ENCODE measurements at regions not wholly inside any gene's neighbourhood (a gene's known extent, or its start where the extent isn't known, plus 50 kb on each side); places are given as distances from the start of the nearest gene placed in this dataset.

- ATAC-seq (ENCODE audit: insufficient read depth, low FRiP score) (no peak), DNase-seq (no peak)
- no peak for TF ChIP-seq CTCF (IDR thresholded peaks at IDR 0.05; ENCODE audit: control extremely low read depth, extremely low read depth)
- Histone ChIP-seq H3K4me1 (ENCODE audit: control insufficient read depth in 5 of 5, insufficient read depth in 5 of 5, low read length in 5 of 5) (no peaks in the 10 kb centered on the region), H3K9me3 (ENCODE audit: control insufficient read depth in 4 of 4, insufficient read depth in 3 of 4, low read length in 3 of 4) (peaks cover 0 to 3% (median 0%) of the 10 kb centered on the region in 4 donors), H3K27me3 (ENCODE audit: control insufficient read depth in 3 of 3, insufficient read depth in 3 of 3, low read length in 2 of 3) (no peaks in the 10 kb centered on the region), H3K4me3 (no peak overlapping the region), H3K9ac (ENCODE audit: insufficient read depth in 1 of 2, low read length in 2 of 2) (no peak overlapping the region), H3K27ac (ENCODE audit: low read depth in 1 of 2, low read length in 1 of 2) (no peak overlapping the region), H3K36me3 (ENCODE audit: control insufficient read depth in 4 of 4, insufficient read depth in 4 of 4, low read length in 4 of 4) (no peaks in the 10 kb centered on the region)
These were observed 309.5 kb upstream of the SLITRK3 start for GRCh38 chr3:165505657-165506056.

- no peaks in the 10 kb centered on the region for H3K36me3 ChIP-seq (ENCODE audit: control insufficient read depth in 4 of 4, insufficient read depth in 4 of 4, low read length in 4 of 4)
- no peaks in the 10 kb centered on the region for H3K27me3 ChIP-seq (ENCODE audit: control insufficient read depth in 3 of 3, insufficient read depth in 3 of 3, low read length in 2 of 3)
- peaks cover 0 to 3% (median 0%) of the 10 kb centered on the region in 4 donors for H3K9me3 ChIP-seq (ENCODE audit: control insufficient read depth in 4 of 4, insufficient read depth in 3 of 4, low read length in 3 of 4)
- WGBS, 2 donors, result 85 to 90% methylated on average over 1 of the region's 1 CpG
- no peaks in the 10 kb centered on the region for H3K4me1 ChIP-seq (ENCODE audit: control insufficient read depth in 5 of 5, insufficient read depth in 5 of 5, low read length in 5 of 5)
- ATAC-seq (ENCODE audit: insufficient read depth, low FRiP score) (no peak), DNase-seq (no peak)
- no peak for TF ChIP-seq CTCF (IDR thresholded peaks at IDR 0.05; ENCODE audit: control extremely low read depth, extremely low read depth)
- no peak overlapping the region for H3K4me3 ChIP-seq
- H3K27ac ChIP-seq (ENCODE audit: low read depth in 1 of 2, low read length in 1 of 2), result no peak overlapping the region
- no peak overlapping the region for H3K9ac ChIP-seq (ENCODE audit: insufficient read depth in 1 of 2, low read length in 2 of 2)
These were observed 308.4 kb upstream of the SLITRK3 start for GRCh38 chr3:165504554-165504953.

GRCh38 chr3:165503825-165504224 is 307.6 kb upstream of the SLITRK3 start:
- H3K27ac ChIP-seq (ENCODE audit: low read depth in 1 of 2, low read length in 1 of 2), result no peak overlapping the region
- no peak overlapping the region for H3K9ac ChIP-seq (ENCODE audit: insufficient read depth in 1 of 2, low read length in 2 of 2)
- WGBS, 2 donors, result 89% methylated on average over 4 of the region's 4 CpGs
- H3K4me1 ChIP-seq (ENCODE audit: control insufficient read depth in 5 of 5, insufficient read depth in 5 of 5, low read length in 5 of 5), result no peaks in the 10 kb centered on the region
- no peak overlapping the region for H3K4me3 ChIP-seq
- H3K36me3 ChIP-seq (ENCODE audit: control insufficient read depth in 4 of 4, insufficient read depth in 4 of 4, low read length in 4 of 4), result no peaks in the 10 kb centered on the region
- DNase-seq (no peak), ATAC-seq (ENCODE audit: insufficient read depth, low FRiP score) (no peak)
- no peak for TF ChIP-seq CTCF (IDR thresholded peaks at IDR 0.05; ENCODE audit: control extremely low read depth, extremely low read depth)
- H3K9me3 ChIP-seq (ENCODE audit: control insufficient read depth in 4 of 4, insufficient read depth in 3 of 4, low read length in 3 of 4), result peaks cover 0 to 3% (median 0%) of the 10 kb centered on the region in 4 donors
- no peaks in the 10 kb centered on the region for H3K27me3 ChIP-seq (ENCODE audit: control insufficient read depth in 3 of 3, insufficient read depth in 3 of 3, low read length in 2 of 3)

- Histone ChIP-seq H3K4me3 (no peak overlapping the region), H3K27ac (ENCODE audit: low read depth in 1 of 2, low read length in 1 of 2) (no peak overlapping the region), H3K27me3 (ENCODE audit: control insufficient read depth in 3 of 3, insufficient read depth in 3 of 3, low read length in 2 of 3) (no peaks in the 10 kb centered on the region), H3K9me3 (ENCODE audit: control insufficient read depth in 4 of 4, insufficient read depth in 3 of 4, low read length in 3 of 4) (peaks cover 0 to 3% (median 0%) of the 10 kb centered on the region in 4 donors), H3K36me3 (ENCODE audit: control insufficient read depth in 4 of 4, insufficient read depth in 4 of 4, low read length in 4 of 4) (no peaks in the 10 kb centered on the region), H3K4me1 (ENCODE audit: control insufficient read depth in 5 of 5, insufficient read depth in 5 of 5, low read length in 5 of 5) (no peaks in the 10 kb centered on the region), H3K9ac (ENCODE audit: insufficient read depth in 1 of 2, low read length in 2 of 2) (no peak overlapping the region)
- ATAC-seq (ENCODE audit: insufficient read depth, low FRiP score) (no peak), DNase-seq (no peak)
- no peak for TF ChIP-seq CTCF (IDR thresholded peaks at IDR 0.05; ENCODE audit: control extremely low read depth, extremely low read depth)
These were observed 307.2 kb upstream of the SLITRK3 start for GRCh38 chr3:165503346-165503745.
